KMS-11 (cell line): ENCODE measurements at regions not wholly inside any gene's neighbourhood (a gene's known extent, or its start where the extent isn't known, plus 50 kb on each side); places are given as distances from the start of the nearest gene placed in this dataset.

Experiments
- H2AFZ ChIP-seq: fragments of 200-600 bp; sonication (generic); 2 replicates; pipeline ENCODE4 v1.6.1; 2016; ENCODE audit warnings: antibody characterized with exemption, mixed run types, low read depth
- H3K27ac ChIP-seq: fragments of 200-600 bp; sonication (generic); 2 replicates; pipeline ENCODE4 v1.6.1; 2016; ENCODE audit warnings: mild to moderate bottlenecking, mixed run types
- H3K27me3 ChIP-seq: fragments of 200-600 bp; sonication (generic); 2 replicates; pipeline ENCODE4 v1.6.1; 2017; ENCODE audit warnings: mild to moderate bottlenecking, low read depth, mixed run types, moderate library complexity; ENCODE audit not compliant: insufficient read depth
- H3K36me3 ChIP-seq: fragments of 200-600 bp; sonication (generic); 2 replicates; pipeline ENCODE4 v1.6.1; 2017; ENCODE audit warnings: mild to moderate bottlenecking, mixed run types; ENCODE audit not compliant: insufficient read depth
- H3K4me1 ChIP-seq: fragments of 200-600 bp; sonication (generic); 2 replicates; pipeline ENCODE4 v1.6.1; 2016; ENCODE audit warnings: mild to moderate bottlenecking, low read depth, mixed run types; ENCODE audit not compliant: poor library complexity, severe bottlenecking
- H3K4me2 ChIP-seq: fragments of 200-600 bp; sonication (generic); 2 replicates; pipeline ENCODE4 v1.7.0; 2016; ENCODE audit warnings: mild to moderate bottlenecking, mixed run types
- H3K4me3 ChIP-seq: fragments of 200-600 bp; sonication (generic); IDR thresholded peaks from 2 replicates; pipeline ENCODE4 v1.6.1; 2017; ENCODE audit warnings: low read depth, low read length, mixed read lengths; ENCODE audit not compliant: insufficient read depth
- H3K79me2 ChIP-seq: fragments of 200-600 bp; sonication (generic); 2 replicates; pipeline ENCODE4 v1.6.1; 2016; ENCODE audit warnings: low read depth, mixed run types; ENCODE audit not compliant: insufficient read depth
- H3K9ac ChIP-seq: fragments of 200-600 bp; sonication (generic); 2 replicates; pipeline ENCODE4 v1.6.1; 2016; ENCODE audit warnings: mild to moderate bottlenecking, mixed run types
- H4K20me1 ChIP-seq: fragments of 200-600 bp; sonication (generic); 2 replicates; pipeline ENCODE4 v1.6.1; 2016; ENCODE audit warnings: mild to moderate bottlenecking, mixed run types; ENCODE audit not compliant: insufficient read depth
- TF ChIP-seq, protein P1 (sequence below): fragments of 200-600 bp; sonication (generic); conservative IDR thresholded peaks from 2 replicates; pipeline ENCODE4 v1.6.1; 2017; ENCODE audit warnings: low read depth, mild to moderate bottlenecking, antibody characterized with exemption, low read length, moderate library complexity, mixed read lengths

DNA sequence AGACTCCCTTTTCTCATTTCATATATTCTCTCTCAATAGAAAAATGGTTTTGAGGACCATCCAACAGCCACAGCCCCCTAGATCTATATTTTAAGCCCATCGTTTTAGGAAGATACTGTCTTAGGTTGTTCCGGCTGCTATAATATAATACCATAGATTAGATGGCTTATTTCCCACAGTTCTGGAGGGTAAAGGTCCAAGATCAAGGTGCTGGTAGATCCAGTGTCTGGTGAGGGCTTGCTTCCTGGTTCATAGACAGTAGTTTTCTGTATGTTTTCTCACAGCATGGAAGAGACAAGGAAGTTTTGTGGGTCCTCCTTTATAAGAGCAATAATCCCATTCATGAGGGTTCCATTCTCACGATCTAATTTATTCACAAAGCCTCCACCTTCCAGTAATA, 215.1 kb downstream of the AASDHPPT start:
- Histone ChIP-seq H3K4me2 (no peak overlapping the region), H4K20me1 (no peaks in the 10 kb centered on the region), H3K27me3 (no peaks in the 10 kb centered on the region), H3K27ac (no peak overlapping the region), H3K9ac (no peak overlapping the region), H3K79me2 (no peaks in the 10 kb centered on the region), H3K4me1 (no peaks in the 10 kb centered on the region), H2AFZ (no peak overlapping the region), H3K36me3 (no peaks in the 10 kb centered on the region), H3K4me3 (no peak overlapping the region)
- TF ChIP-seq, protein P1, sequence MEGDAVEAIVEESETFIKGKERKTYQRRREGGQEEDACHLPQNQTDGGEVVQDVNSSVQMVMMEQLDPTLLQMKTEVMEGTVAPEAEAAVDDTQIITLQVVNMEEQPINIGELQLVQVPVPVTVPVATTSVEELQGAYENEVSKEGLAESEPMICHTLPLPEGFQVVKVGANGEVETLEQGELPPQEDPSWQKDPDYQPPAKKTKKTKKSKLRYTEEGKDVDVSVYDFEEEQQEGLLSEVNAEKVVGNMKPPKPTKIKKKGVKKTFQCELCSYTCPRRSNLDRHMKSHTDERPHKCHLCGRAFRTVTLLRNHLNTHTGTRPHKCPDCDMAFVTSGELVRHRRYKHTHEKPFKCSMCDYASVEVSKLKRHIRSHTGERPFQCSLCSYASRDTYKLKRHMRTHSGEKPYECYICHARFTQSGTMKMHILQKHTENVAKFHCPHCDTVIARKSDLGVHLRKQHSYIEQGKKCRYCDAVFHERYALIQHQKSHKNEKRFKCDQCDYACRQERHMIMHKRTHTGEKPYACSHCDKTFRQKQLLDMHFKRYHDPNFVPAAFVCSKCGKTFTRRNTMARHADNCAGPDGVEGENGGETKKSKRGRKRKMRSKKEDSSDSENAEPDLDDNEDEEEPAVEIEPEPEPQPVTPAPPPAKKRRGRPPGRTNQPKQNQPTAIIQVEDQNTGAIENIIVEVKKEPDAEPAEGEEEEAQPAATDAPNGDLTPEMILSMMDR: no peak

DNA sequence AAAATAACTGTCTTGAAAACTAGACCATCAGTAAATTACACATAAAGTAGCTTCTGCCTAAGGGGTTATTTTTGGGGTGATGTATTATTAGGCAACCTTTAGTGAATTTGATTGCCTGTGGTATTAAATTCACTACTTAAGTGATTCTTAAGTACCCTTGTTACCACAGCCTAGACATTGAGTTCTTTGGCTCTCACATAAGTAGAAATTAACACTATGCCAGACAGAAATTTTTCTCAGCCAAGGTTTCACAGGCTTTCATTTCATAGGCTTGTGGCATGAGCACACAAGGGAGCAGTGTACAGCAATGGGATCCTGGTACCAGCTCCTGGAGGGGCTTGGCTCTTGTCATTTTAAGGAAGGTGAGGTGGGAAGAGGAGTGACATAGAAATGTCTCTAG, 218.5 kb downstream of the AASDHPPT start:
- no peaks in the 10 kb centered on the region for H3K79me2 ChIP-seq
- no peak overlapping the region for H2AFZ ChIP-seq
- TF ChIP-seq, protein P1: no peak
- H3K27ac ChIP-seq: no peak overlapping the region
- no peak overlapping the region for H3K4me2 ChIP-seq
- no peak overlapping the region for H3K4me3 ChIP-seq
- H4K20me1 ChIP-seq: no peaks in the 10 kb centered on the region
- no peaks in the 10 kb centered on the region for H3K36me3 ChIP-seq
- H3K4me1 ChIP-seq: no peaks in the 10 kb centered on the region
- no peak overlapping the region for H3K9ac ChIP-seq
- H3K27me3 ChIP-seq: no peaks in the 10 kb centered on the region

DNA sequence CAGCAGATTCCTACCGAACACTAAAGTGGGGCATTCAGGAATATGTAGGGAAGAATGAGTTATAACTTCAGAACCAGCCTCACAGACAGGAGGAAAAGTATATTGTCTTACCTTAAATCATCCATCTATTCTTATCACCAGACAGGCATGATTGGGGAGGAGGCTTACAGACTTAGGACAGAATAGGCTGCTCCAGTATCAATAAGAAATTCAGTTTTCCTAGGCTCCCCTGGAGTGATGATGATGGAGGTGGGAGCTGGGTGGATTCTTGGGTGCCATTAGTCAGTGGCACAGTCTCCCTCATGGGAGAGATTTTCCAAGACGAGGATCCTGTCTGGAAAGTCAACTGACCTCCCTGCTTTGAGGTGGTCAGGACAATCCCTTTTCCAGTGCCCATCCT, 225.0 kb downstream of the AASDHPPT start:
- TF ChIP-seq, protein P1: no peak
- Histone ChIP-seq H3K36me3 (no peaks in the 10 kb centered on the region), H3K27me3 (no peaks in the 10 kb centered on the region), H3K9ac (no peak overlapping the region), H3K79me2 (no peaks in the 10 kb centered on the region), H2AFZ (no peak overlapping the region), H3K4me2 (no peak overlapping the region), H3K27ac (no peak overlapping the region), H3K4me1 (no peaks in the 10 kb centered on the region), H4K20me1 (no peaks in the 10 kb centered on the region), H3K4me3 (no peak overlapping the region)

DNA sequence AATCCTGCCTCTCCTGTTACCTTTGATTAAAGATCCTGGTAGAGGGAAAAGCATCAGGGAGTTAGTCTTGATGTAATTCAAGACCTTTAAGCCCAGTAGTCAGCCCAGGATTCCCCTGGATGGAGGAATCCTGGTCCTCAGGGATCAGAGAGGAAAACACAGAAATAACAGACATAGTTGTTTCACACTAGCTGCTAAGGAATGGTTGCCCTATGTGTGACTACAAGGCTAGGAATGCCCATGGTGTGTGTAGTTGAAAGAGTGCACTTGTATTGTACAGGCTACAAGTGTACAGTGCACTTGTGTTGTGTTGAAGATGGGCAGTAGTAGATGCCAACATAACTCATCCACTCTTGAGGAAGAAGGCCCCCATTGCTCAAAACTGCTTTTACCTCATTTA, 226.8 kb downstream of the AASDHPPT start:
- Histone ChIP-seq H3K4me2 (no peak overlapping the region), H2AFZ (no peak overlapping the region), H4K20me1 (no peaks in the 10 kb centered on the region), H3K9ac (no peak overlapping the region), H3K27me3 (no peaks in the 10 kb centered on the region), H3K4me1 (no peaks in the 10 kb centered on the region), H3K36me3 (no peaks in the 10 kb centered on the region), H3K27ac (no peak overlapping the region), H3K79me2 (no peaks in the 10 kb centered on the region), H3K4me3 (no peak overlapping the region)
- TF ChIP-seq, protein P1: no peak

DNA sequence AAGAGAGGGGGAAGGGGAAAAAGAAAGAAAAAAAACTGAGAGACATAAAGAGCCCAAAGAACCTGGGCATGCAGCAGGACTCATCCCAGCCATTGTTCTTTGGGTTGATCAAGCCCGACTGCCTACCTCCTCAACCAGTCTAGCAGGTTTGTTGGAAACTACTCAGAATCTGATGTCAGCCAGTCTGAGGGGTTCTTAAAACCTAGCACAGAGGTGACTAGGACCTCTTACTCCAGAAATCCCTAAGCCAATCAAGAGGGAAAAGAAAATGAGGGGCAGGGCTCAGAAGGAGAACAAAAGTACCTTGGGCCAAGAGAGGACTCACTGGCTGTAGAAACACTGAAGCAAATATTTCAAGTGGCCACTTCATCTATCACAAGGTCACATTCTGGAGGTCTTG, 228.0 kb downstream of the AASDHPPT start:
- H3K27me3 ChIP-seq: no peaks in the 10 kb centered on the region
- no peak overlapping the region for H3K4me3 ChIP-seq
- no peak overlapping the region for H3K4me2 ChIP-seq
- TF ChIP-seq, protein P1: no peak
- no peak overlapping the region for H2AFZ ChIP-seq
- no peaks in the 10 kb centered on the region for H4K20me1 ChIP-seq
- no peaks in the 10 kb centered on the region for H3K4me1 ChIP-seq
- H3K9ac ChIP-seq: no peak overlapping the region
- no peaks in the 10 kb centered on the region for H3K79me2 ChIP-seq
- no peaks in the 10 kb centered on the region for H3K36me3 ChIP-seq
- no peak overlapping the region for H3K27ac ChIP-seq
